Gastroesophageal sphincter (tissue), 4 donors: ENCODE measurements at regions not wholly inside any gene's neighbourhood (a gene's known extent, or its start where the extent isn't known, plus 50 kb on each side); places are given as distances from the start of the nearest gene placed in this dataset.

Experiments
- ATAC-seq: fragments of 150-250 bp; one replicate; pipeline ENCODE4 v1.9.1; 2016; ENCODE audit warnings: mild to moderate bottlenecking, moderate library complexity
- H3K27ac ChIP-seq, 4 donors: fragments of 200-600 bp; sonication (generic) in 3 of 4; 1 replicate in 3 of 4; 2 replicates in 1 of 4; pipeline ENCODE4 v1.5.1; 2016 to 2019
- H3K27me3 ChIP-seq: fragments of 200-600 bp; sonication (generic); one replicate; pipeline ENCODE4 v1.5.1; 2019
- H3K36me3 ChIP-seq, 2 donors: fragments of 200-600 bp; sonication (generic); one replicate each; pipeline ENCODE4 v1.5.1; 2019; ENCODE audit warnings: control low read depth in 1 of 2
- H3K4me1 ChIP-seq, 3 donors: fragments of 200-600 bp; sonication (generic); 1 replicate in 2 of 3; 2 replicates in 1 of 3; pipeline ENCODE4 v1.5.1; 2016 to 2019; ENCODE audit warnings: control low read depth in 2 of 3
- H3K4me3 ChIP-seq, 2 donors: fragments of 200-600 bp; sonication (generic); one replicate each; pipeline ENCODE4 v1.5.1; 2019; ENCODE audit warnings: mild to moderate bottlenecking in 1 of 2, moderate library complexity in 1 of 2
- H3K9me3 ChIP-seq, 3 donors: fragments of 200-600 bp; sonication (generic); one replicate each; pipeline ENCODE4 v1.5.1; 2017 to 2019; ENCODE audit warnings: control low read depth in 2 of 3
- CTCF ChIP-seq, 4 experiments: fragments of 200-600 bp in 2 of 4; fragments of 450-650 bp in 2 of 4; sonication (generic) in 1 of 4; IDR thresholded peaks; one replicate each; pipeline ENCODE4 v1.5.1; 2017 to 2019; ENCODE audit warnings: antibody characterized with exemption in 4 of 4, mild to moderate bottlenecking in 2 of 4, moderate library complexity in 2 of 4
- EP300 ChIP-seq: sonication (generic); formaldehyde crosslinking; IDR thresholded peaks from one replicate; pipeline ENCODE4 v1.6.1; 2017; ENCODE audit warnings: antibody characterized with exemption, mild to moderate bottlenecking
- POLR2A ChIP-seq, 2 donors: fragments of 450-650 bp; IDR thresholded peaks; one replicate each; pipeline ENCODE4 v1.6.1; 2017; ENCODE audit warnings: antibody characterized with exemption in 2 of 2, mild to moderate bottlenecking in 2 of 2, moderate library complexity in 1 of 2
- POLR2AphosphoS5 ChIP-seq: sonication (generic); formaldehyde crosslinking; IDR thresholded peaks from one replicate; pipeline ENCODE4 v1.6.1; 2017; ENCODE audit warnings: antibody characterized with exemption
- WGBS, 2 donors: methylation state at CpG; one replicate each; pipeline ENCODE4 v1.1.5; 2018; ENCODE audit warnings: low coverage in 1 of 2; 5-methylcytosine and 5-hydroxymethylcytosine counted together

- no peaks in the 10 kb centered on the region for H3K27me3 ChIP-seq
- no peak overlapping the region for H3K4me3 ChIP-seq
- peaks cover 6 to 27% (median 9%) of the 10 kb centered on the region in 3 donors for H3K4me1 ChIP-seq
- H3K36me3 ChIP-seq = no peaks in the 10 kb centered on the region
- TF ChIP-seq POLR2A (IDR thresholded peaks at IDR 0.05) = no peak
- no peak for TF ChIP-seq EP300
- TF ChIP-seq POLR2AphosphoS5 = no peak
- TF ChIP-seq CTCF (IDR thresholded peaks at IDR 0.05) = no peak
- no peaks in the 10 kb centered on the region for H3K9me3 ChIP-seq
- H3K27ac ChIP-seq = peak overlapping the region in 1 of 4 donors; percentile 61
- no peak for ATAC-seq
- 82 to 100% methylated on average over 1 to 3 of the region's 6 CpGs for WGBS, 2 donors
Measured at GRCh38 chr15:68518785-68519430, 59.9 kb upstream of the CORO2B start.

- peak overlapping the region in 3 of 4 donors; percentile 37 to 65 (median 41) for H3K27ac ChIP-seq
- H3K27me3 ChIP-seq = no peaks in the 10 kb centered on the region
- no peaks in the 10 kb centered on the region for H3K9me3 ChIP-seq
- peak; percentile 34 for ATAC-seq
- WGBS, 2 donors = 42 to 47% methylated on average over 3 to 4 of the region's 4 CpGs
- no peaks in the 10 kb centered on the region for H3K4me1 ChIP-seq
- TF ChIP-seq EP300 = no peak
- no peak for TF ChIP-seq CTCF (IDR thresholded peaks at IDR 0.05)
- no peak for TF ChIP-seq POLR2A (IDR thresholded peaks at IDR 0.05)
- TF ChIP-seq POLR2AphosphoS5 = peak; percentile 9
- no peak overlapping the region for H3K4me3 ChIP-seq
- no peaks in the 10 kb centered on the region for H3K36me3 ChIP-seq
Measured at GRCh38 chr15:68524753-68525584, 53.8 kb upstream of the CORO2B start.

GRCh38 chr15:68525815-68526214, 53.0 kb upstream of the CORO2B start:
- TF ChIP-seq CTCF (IDR thresholded peaks at IDR 0.05) (no peak), POLR2AphosphoS5 (no peak), POLR2A (IDR thresholded peaks at IDR 0.05) (no peak), EP300 (no peak)
- Histone ChIP-seq H3K4me3 (no peak overlapping the region), H3K9me3 (peaks cover 0 to 2% (median 0%) of the 10 kb centered on the region in 3 donors), H3K27me3 (no peaks in the 10 kb centered on the region), H3K27ac (no peak overlapping the region), H3K4me1 (no peaks in the 10 kb centered on the region), H3K36me3 (no peaks in the 10 kb centered on the region)
- ATAC-seq = no peak
- WGBS, 2 donors = 80 to 81% methylated on average over 3 of the region's 3 CpGs

- peaks cover 0 to 6% (median 0%) of the 10 kb centered on the region in 3 donors for H3K9me3 ChIP-seq
- no peak overlapping the region for H3K4me3 ChIP-seq
- H3K4me1 ChIP-seq = no peaks in the 10 kb centered on the region
- H3K36me3 ChIP-seq = no peaks in the 10 kb centered on the region
- no peaks in the 10 kb centered on the region for H3K27me3 ChIP-seq
- TF ChIP-seq POLR2A (IDR thresholded peaks at IDR 0.05) (no peak), EP300 (no peak), CTCF (IDR thresholded peaks at IDR 0.05) (no peak), POLR2AphosphoS5 (no peak)
- ATAC-seq = no peak
- H3K27ac ChIP-seq = no peak overlapping the region
Measured at GRCh38 chr15:68526269-68526668, 52.5 kb upstream of the CORO2B start.

GRCh38 chr15:68526784-68527183, 52.0 kb upstream of the CORO2B start:
- WGBS, 2 donors = 84 to 100% methylated on average over 1 to 2 of the region's 2 CpGs
- Histone ChIP-seq H3K36me3 (no peaks in the 10 kb centered on the region), H3K4me1 (no peaks in the 10 kb centered on the region), H3K27me3 (no peaks in the 10 kb centered on the region), H3K4me3 (no peak overlapping the region), H3K9me3 (peaks cover 0 to 9% (median 0%) of the 10 kb centered on the region in 3 donors), H3K27ac (no peak overlapping the region)
- no peak for ATAC-seq
- TF ChIP-seq EP300 (no peak), CTCF (IDR thresholded peaks at IDR 0.05) (no peak), POLR2A (IDR thresholded peaks at IDR 0.05) (no peak), POLR2AphosphoS5 (no peak)
